Astrocyte (in vitro differentiated cells and primary cell): ENCODE measurements at regions not wholly inside any gene's neighbourhood (a gene's known extent, or its start where the extent isn't known, plus 50 kb on each side); places are given as distances from the start of the nearest gene placed in this dataset.

ENCODE experiments used
- DNase-seq: peaks from one replicate; pipeline ENCODE4 v3.0.0-alpha.2; 2010; ENCODE audit warnings: low read depth
- FAIRE-seq: peaks from 2 replicates; lab custom pipeline; 2011; peaks lifted over from hg19 to GRCh38; lab: Jason Lieb, UNC
- H2AFZ ChIP-seq: 2 replicates; pipeline ENCODE4 v1.6.0; 2012; ENCODE audit warnings: low read depth, low read length, inconsistent platforms
- H3K27ac ChIP-seq: 2 replicates; pipeline ENCODE4 v1.5.1; 2011; ENCODE audit warnings: low read depth, low read length, inconsistent platforms
- H3K27me3 ChIP-seq: 2 replicates; pipeline ENCODE4 v1.6.0; 2011; ENCODE audit warnings: low read length, inconsistent platforms; ENCODE audit not compliant: insufficient read depth
- H3K36me3 ChIP-seq: 2 replicates; pipeline ENCODE4 v1.5.1; 2011; ENCODE audit warnings: low read length, inconsistent platforms; ENCODE audit not compliant: insufficient read depth
- H3K4me1 ChIP-seq: 2 replicates; pipeline ENCODE4 v1.5.1; 2011; ENCODE audit warnings: low read length, inconsistent platforms; ENCODE audit not compliant: insufficient read depth
- H3K4me2 ChIP-seq: 2 replicates; pipeline ENCODE4 v1.6.0; 2012; ENCODE audit warnings: low read length, inconsistent platforms
- H3K4me3 ChIP-seq: 2 replicates; pipeline ENCODE4 v1.5.1; 2011; ENCODE audit warnings: low read depth, mild to moderate bottlenecking, low read length, inconsistent platforms; ENCODE audit not compliant: insufficient read depth
- H3K79me2 ChIP-seq: 2 replicates; pipeline ENCODE4 v1.6.0; 2012; ENCODE audit warnings: mild to moderate bottlenecking, low read length, inconsistent platforms; ENCODE audit not compliant: insufficient read depth
- H3K9ac ChIP-seq: 2 replicates; pipeline ENCODE4 v1.6.0; 2012; ENCODE audit warnings: mild to moderate bottlenecking, low read length, inconsistent platforms
- H3K9me3 ChIP-seq: 2 replicates; pipeline ENCODE4 v1.5.1; 2012; ENCODE audit warnings: low read depth, mild to moderate bottlenecking, low read length, inconsistent platforms; ENCODE audit not compliant: insufficient read depth
- H4K20me1 ChIP-seq: 2 replicates; pipeline ENCODE4 v1.6.0; 2012; ENCODE audit warnings: low read length, inconsistent platforms; ENCODE audit not compliant: insufficient read depth
- H3K27ac Mint-ChIP-seq: one replicate; pipeline ENCODE4 v1.8.0; 2021; ENCODE audit warnings: mild to moderate bottlenecking, mixed read lengths; ENCODE audit not compliant: unreplicated experiment
- H3K27me3 Mint-ChIP-seq: one replicate; pipeline ENCODE4 v1.8.0; 2021; ENCODE audit warnings: low read depth, mixed read lengths; ENCODE audit not compliant: unreplicated experiment
- H3K36me3 Mint-ChIP-seq: one replicate; pipeline ENCODE4 v1.8.0; 2021; ENCODE audit warnings: low read depth, mixed read lengths; ENCODE audit not compliant: unreplicated experiment
- H3K4me1 Mint-ChIP-seq: one replicate; pipeline ENCODE4 v1.8.0; 2021; ENCODE audit warnings: low read depth, mixed read lengths; ENCODE audit not compliant: unreplicated experiment
- H3K4me3 Mint-ChIP-seq: one replicate; pipeline ENCODE4 v1.8.0; 2021; ENCODE audit warnings: mild to moderate bottlenecking, moderate library complexity, mixed read lengths; ENCODE audit not compliant: unreplicated experiment
- H3K9me3 Mint-ChIP-seq: one replicate; pipeline ENCODE4 v1.8.0; 2021; ENCODE audit warnings: mild to moderate bottlenecking, mixed read lengths; ENCODE audit not compliant: unreplicated experiment
- CTCF ChIP-seq: IDR thresholded peaks from 2 replicates; pipeline ENCODE4 v1.5.1; 2011; ENCODE audit warnings: low read depth, mild to moderate bottlenecking, inconsistent platforms, low read length, moderate library complexity; ENCODE audit not compliant: insufficient read depth
- EZH2 ChIP-seq: IDR thresholded peaks from 2 replicates; pipeline ENCODE4 v1.6.1; 2012; ENCODE audit warnings: mild to moderate bottlenecking, low read length, inconsistent platforms; ENCODE audit not compliant: insufficient read depth

- H3K79me2 ChIP-seq: no peaks in the 10 kb centered on the region
- H3K27me3 ChIP-seq: no peaks in the 10 kb centered on the region
- H3K4me2 ChIP-seq: no peak overlapping the region
- no peak for DNase-seq
- H2AFZ ChIP-seq: no peak overlapping the region
- no peaks in the 10 kb centered on the region for H4K20me1 ChIP-seq
- H3K27ac ChIP-seq: no peak overlapping the region
- Mint-ChIP-seq H3K27me3 (no peaks in the 10 kb centered on the region), H3K36me3 (no peaks in the 10 kb centered on the region), H3K4me1 (no peaks in the 10 kb centered on the region), H3K4me3 (no peak overlapping the region), H3K27ac (no peak overlapping the region), H3K9me3 (no peaks in the 10 kb centered on the region)
- no peaks in the 10 kb centered on the region for H3K36me3 ChIP-seq
- H3K9ac ChIP-seq: no peak overlapping the region
- TF ChIP-seq EZH2 (no peak), CTCF (no peak)
- no peak for FAIRE-seq
- no peaks in the 10 kb centered on the region for H3K4me1 ChIP-seq
- H3K9me3 ChIP-seq: no peaks in the 10 kb centered on the region
- H3K4me3 ChIP-seq: no peak overlapping the region
Observed at GRCh38 chr2:52181080-52181479, 1149.1 kb upstream of the NRXN1 start.

- no peak overlapping the region for H3K4me2 ChIP-seq
- TF ChIP-seq CTCF: no peak
- H3K9ac ChIP-seq: no peak overlapping the region
- DNase-seq (peak; percentile 16), FAIRE-seq (no peak)
- H3K27me3 Mint-ChIP-seq: no peaks in the 10 kb centered on the region
- no peaks in the 10 kb centered on the region for H3K36me3 ChIP-seq
- no peak overlapping the region for H3K4me3 ChIP-seq
- no peaks in the 10 kb centered on the region for H3K4me1 Mint-ChIP-seq
- H3K9me3 ChIP-seq: no peaks in the 10 kb centered on the region
- H2AFZ ChIP-seq: no peak overlapping the region
- H3K36me3 Mint-ChIP-seq: no peaks in the 10 kb centered on the region
- no peak overlapping the region for H3K4me3 Mint-ChIP-seq
- no peaks in the 10 kb centered on the region for H4K20me1 ChIP-seq
- no peaks in the 10 kb centered on the region for H3K79me2 ChIP-seq
- H3K27me3 ChIP-seq: no peaks in the 10 kb centered on the region
- H3K9me3 Mint-ChIP-seq: no peaks in the 10 kb centered on the region
- no peak overlapping the region for H3K27ac Mint-ChIP-seq
- no peak overlapping the region for H3K27ac ChIP-seq
- H3K4me1 ChIP-seq: no peaks in the 10 kb centered on the region
Observed at GRCh38 chr2:52178845-52179244, 1146.9 kb upstream of the NRXN1 start.

- Histone ChIP-seq H2AFZ (no peak overlapping the region), H3K36me3 (no peaks in the 10 kb centered on the region), H3K4me1 (no peaks in the 10 kb centered on the region), H3K4me2 (no peak overlapping the region), H3K9ac (no peak overlapping the region), H3K9me3 (no peaks in the 10 kb centered on the region), H3K79me2 (no peaks in the 10 kb centered on the region), H3K27me3 (no peaks in the 10 kb centered on the region), H4K20me1 (no peaks in the 10 kb centered on the region), H3K4me3 (no peak overlapping the region), H3K27ac (no peak overlapping the region)
- Mint-ChIP-seq H3K4me3 (no peak overlapping the region), H3K27me3 (no peaks in the 10 kb centered on the region), H3K27ac (no peak overlapping the region), H3K9me3 (no peaks in the 10 kb centered on the region), H3K4me1 (no peaks in the 10 kb centered on the region), H3K36me3 (no peaks in the 10 kb centered on the region)
- DNase-seq (no peak), FAIRE-seq (no peak)
- no peak for TF ChIP-seq EZH2
- no peak for TF ChIP-seq CTCF
Observed at GRCh38 chr2:52145005-52145404, 1113.1 kb upstream of the NRXN1 start.
